GM12878 (cell line): ENCODE measurements at regions not wholly inside any gene's neighbourhood (a gene's known extent, or its start where the extent isn't known, plus 50 kb on each side); places are given as distances from the start of the nearest gene placed in this dataset.

Experiments used
- ATAC-seq: fragments of 200-7000 bp; cut with Tn5 transposase; 3 replicates; pipeline ENCODE4 v1.9.1; 2020; ENCODE audit warnings: mild to moderate bottlenecking, moderate library complexity
- BruUV-seq: library from RNA; stranded (reverse); fragments of 400-500 nt; replicated peaks from 2 replicates; lab custom pipeline; 2021; lab: Mats Ljungman, UMichigan
- CTCF ChIA-PET: fragments of 300-600 bp; sonication (Branson Sonifier 250); formaldehyde crosslinking; extraction: SDS; loops from one replicate; lab custom pipeline; 2021; ENCODE audit warnings: inconsistent platforms; lab: Yijun Ruan, JAX
- POLR2A ChIA-PET: fragments of 350-600 bp; formaldehyde crosslinking; extraction: SDS; loops from one replicate; lab custom pipeline; 2021; ENCODE audit warnings: inconsistent platforms; lab: Charles Lee
- RAD21 ChIA-PET: fragments of 300-600 bp; sonication (Branson Sonifier 250); formaldehyde crosslinking; loops from one replicate; lab custom pipeline; 2023; ENCODE audit warnings: antibody characterized with exemption; ENCODE audit not compliant: unreplicated experiment; lab: Charles Lee
- SMC1A ChIA-PET: fragments of 300-600 bp; sonication (Branson Sonifier 250); formaldehyde crosslinking; loops from one replicate; lab custom pipeline; 2023; ENCODE audit not compliant: unreplicated experiment, uncharacterized antibody; lab: Charles Lee
- DNase-seq: peaks from one replicate; pipeline ENCODE4 v3.0.0-alpha.2; 2011; ENCODE audit warnings: low read depth, low spot score
- FAIRE-seq: peaks from 3 replicates; lab custom pipeline; 2011; peaks lifted over from hg19 to GRCh38; lab: Jason Lieb, UNC
- H2AFZ ChIP-seq: 2 replicates; pipeline ENCODE4 v1.6.0; 2011; ENCODE audit warnings: low read depth, low read length, control low read depth; ENCODE audit not compliant: control insufficient read depth
- H3K27ac ChIP-seq: 2 replicates; pipeline ENCODE4 v1.5.1; 2011; ENCODE audit warnings: control low read depth; ENCODE audit not compliant: control insufficient read depth, insufficient read depth
- H3K27me3 ChIP-seq, 2 experiments: replicated peaks in 1 of 2; 2 replicates each; pipeline versions ENCODE4 v1.6.0 to v1.6.1; 2011; ENCODE audit warnings: low read length in 1 of 2; ENCODE audit not compliant: control insufficient read depth in 2 of 2, insufficient read depth in 2 of 2
- H3K36me3 ChIP-seq, 2 experiments: 2 replicates each; pipeline ENCODE4 v1.5.1; 2011; ENCODE audit warnings: low read length in 1 of 2; ENCODE audit not compliant: control insufficient read depth in 2 of 2, insufficient read depth in 2 of 2
- H3K4me1 ChIP-seq: 2 replicates; pipeline ENCODE4 v1.6.1; 2011; ENCODE audit warnings: mild to moderate bottlenecking, low read length, moderate library complexity, mixed read lengths; ENCODE audit not compliant: control insufficient read depth, insufficient read depth
- H3K4me2 ChIP-seq: 2 replicates; pipeline ENCODE4 v1.6.0; 2011; ENCODE audit warnings: control low read depth; ENCODE audit not compliant: control insufficient read depth, insufficient read depth
- H3K4me3 ChIP-seq: fragments of 200-600 bp; sonication (generic); 2 replicates; pipeline ENCODE4 v1.5.1; 2016
- H3K79me2 ChIP-seq: 2 replicates; pipeline ENCODE4 v1.6.0; 2011; ENCODE audit warnings: low read length; ENCODE audit not compliant: control insufficient read depth, insufficient read depth
- H3K9ac ChIP-seq: 2 replicates; pipeline ENCODE4 v1.8.0; 2011; ENCODE audit warnings: low read length, control low read depth, mixed read lengths; ENCODE audit not compliant: control insufficient read depth, insufficient read depth
- H3K9me3 ChIP-seq: replicated peaks from 3 replicates; pipeline ENCODE4 v1.5.1; 2011; ENCODE audit warnings: mild to moderate bottlenecking, low read length; ENCODE audit not compliant: control insufficient read depth, insufficient read depth
- H4K20me1 ChIP-seq: 2 replicates; pipeline ENCODE4 v1.6.0; 2011; ENCODE audit not compliant: control insufficient read depth, insufficient read depth
- ATF7 ChIP-seq: fragments of 450-650 bp; IDR thresholded peaks from 2 replicates; pipeline ENCODE4 v1.6.1; 2016; ENCODE audit warnings: low read depth, mild to moderate bottlenecking
- BACH1 ChIP-seq: fragments of 450-650 bp; IDR thresholded peaks from 2 replicates; pipeline ENCODE4 v1.6.1; 2017; ENCODE audit warnings: mild to moderate bottlenecking, borderline replicate concordance
- BHLHE40 ChIP-seq, 2 experiments: fragments of 450-650 bp in 1 of 2; IDR thresholded peaks; 2 replicates each; pipeline ENCODE4 v1.6.1; 2011 to 2017; ENCODE audit warnings: low read depth in 2 of 2, borderline replicate concordance in 1 of 2, improper control_type of control experiment in 1 of 2, low read length in 1 of 2, mild to moderate bottlenecking in 1 of 2
- BRCA1 ChIP-seq: IDR thresholded peaks from 2 replicates; pipeline ENCODE4 v1.6.1; 2011; ENCODE audit warnings: low read depth, low read length, improper control_type of control experiment
- CBX5 ChIP-seq: sonication (generic); IDR thresholded peaks from 2 replicates; pipeline ENCODE4 v1.6.1; 2016; ENCODE audit warnings: low read depth, moderate library complexity, mild to moderate bottlenecking, inconsistent platforms
- EGR1 ChIP-seq, 2 experiments: IDR thresholded peaks; 1 replicate in 1 of 2; 2 replicates in 1 of 2; pipeline ENCODE4 v1.6.1; 2011 to 2012; ENCODE audit warnings: low read depth in 2 of 2, low read length in 2 of 2, borderline replicate concordance in 1 of 2, mild to moderate bottlenecking in 1 of 2, moderate library complexity in 1 of 2
- ESRRA ChIP-seq: IDR thresholded peaks from 2 replicates; pipeline ENCODE4 v1.6.1; 2012; ENCODE audit warnings: mild to moderate bottlenecking, low read length, improper control_type of control experiment
- FOXM1 ChIP-seq: IDR thresholded peaks from 2 replicates; pipeline ENCODE4 v1.6.1; 2012; ENCODE audit warnings: low read depth, mild to moderate bottlenecking, inconsistent platforms, low read length, moderate library complexity
- HCFC1 ChIP-seq: fragments of 150-350 bp; IDR thresholded peaks from 2 replicates; pipeline ENCODE4 v1.6.1; 2014; ENCODE audit warnings: low read length
- IKZF1 ChIP-seq: fragments of 450-650 bp; conservative IDR thresholded peaks from 2 replicates; pipeline ENCODE4 v1.6.1; 2017; ENCODE audit warnings: antibody characterized with exemption, mild to moderate bottlenecking
- NFYA ChIP-seq: IDR thresholded peaks from 2 replicates; pipeline ENCODE4 v1.6.1; 2011; ENCODE audit warnings: low read depth, mild to moderate bottlenecking, low read length, improper control_type of control experiment, borderline replicate concordance
- RAD51 ChIP-seq: fragments of 450-650 bp; IDR thresholded peaks from 2 replicates; pipeline ENCODE4 v1.6.1; 2016; ENCODE audit warnings: moderate library complexity, mild to moderate bottlenecking, inconsistent platforms
- RBBP5 ChIP-seq: fragments of 200-600 bp; sonication (generic); conservative IDR thresholded peaks from 2 replicates; pipeline ENCODE4 v1.6.1; 2016
- ZNF207 ChIP-seq: fragments of 450-650 bp; IDR thresholded peaks from 2 replicates; pipeline ENCODE4 v1.6.1; 2014; ENCODE audit warnings: antibody characterized with exemption, mild to moderate bottlenecking, borderline replicate concordance
- ZNF384 ChIP-seq: IDR thresholded peaks from 2 replicates; pipeline ENCODE4 v1.6.1; 2012; ENCODE audit warnings: low read depth, mild to moderate bottlenecking, low read length, improper control_type of control experiment, borderline replicate concordance
- ZZZ3 ChIP-seq: IDR thresholded peaks from 2 replicates; pipeline ENCODE4 v1.6.1; 2011; ENCODE audit warnings: low read depth; ENCODE audit not compliant: control insufficient read depth, insufficient read length
- in situ Hi-C: fragments of 300-500 bp; cut with MboI; formaldehyde crosslinking; loops from 9 replicates; pipeline ENCODE4 v1.14.3; 2018; ENCODE audit warnings: mixed read lengths
- intact Hi-C: fragments of 100-400 bp; cut with micrococcal nuclease; formaldehyde crosslinking; loops from one replicate; pipeline ENCODE4 v1.14.2; 2022; ENCODE audit not compliant: unreplicated experiment
- TF ChIP-seq, protein P1 (sequence below): fragments of 450-650 bp; formaldehyde crosslinking; IDR thresholded peaks from 2 replicates; pipeline ENCODE4 v1.4.0; 2022; ENCODE audit warnings: mild to moderate bottlenecking, moderate library complexity
- TF ChIP-seq, protein P2 (sequence below): IDR thresholded peaks from 2 replicates; pipeline ENCODE4 v1.6.1; 2012; ENCODE audit warnings: low read depth, low read length, improper control_type of control experiment
- TF ChIP-seq, protein P3 (sequence below): IDR thresholded peaks from 2 replicates; pipeline ENCODE4 v1.6.1; 2012; ENCODE audit warnings: low read depth, low read length, improper control_type of control experiment

DNA sequence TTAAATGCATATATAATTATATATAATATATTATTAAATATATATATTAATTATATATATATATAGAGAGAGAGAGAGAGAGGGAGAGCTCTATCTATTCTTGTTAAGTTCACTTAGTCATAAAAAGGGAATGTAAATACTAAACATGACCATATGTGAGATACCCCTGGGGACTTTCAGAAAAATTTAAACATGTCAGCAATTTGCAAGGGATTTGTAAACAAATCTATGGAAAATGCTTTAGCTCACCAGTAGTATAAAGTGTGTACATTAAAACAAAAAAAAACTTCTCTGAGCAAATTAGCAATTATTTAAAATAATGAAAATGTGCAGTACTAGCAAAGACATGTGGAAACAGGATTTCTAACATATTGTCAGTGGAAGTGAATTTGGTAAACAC is 1755.5 kb downstream of the PCDH19 start:
- H3K79me2 ChIP-seq, result no peaks in the 10 kb centered on the region
- H2AFZ ChIP-seq, result no peak overlapping the region
- H3K4me3 ChIP-seq, result no peak overlapping the region
- no peaks in the 10 kb centered on the region for H3K9me3 ChIP-seq
- H3K4me2 ChIP-seq, result no peak overlapping the region
- no peak overlapping the region for H3K9ac ChIP-seq
- H3K27ac ChIP-seq, result no peak overlapping the region
- BruUV-seq, result no TSS peak
- no peaks in the 10 kb centered on the region for H3K4me1 ChIP-seq
- DNase-seq (no peak), FAIRE-seq (no peak), ATAC-seq (no peak)
- no peaks in the 10 kb centered on the region for H4K20me1 ChIP-seq
- ChIA-PET SMC1A (no interaction called here), CTCF (no interaction called here), POLR2A (no interaction called here), RAD21 (no interaction called here)
- TF ChIP-seq NFYA (no peak), HCFC1 (no peak), RAD51 (no peak), EGR1 (IDR thresholded peaks at IDR 0.05; ENCODE audit: borderline replicate concordance in 1 of 2, low read depth in 2 of 2, low read length in 2 of 2) (no peak), IKZF1 (no peak), ZZZ3 (no peak), ZNF207 (no peak), FOXM1 (no peak), CBX5 (no peak), BHLHE40 (IDR thresholded peaks at IDR 0.05; ENCODE audit: borderline replicate concordance in 1 of 2, low read depth in 2 of 2, low read length in 1 of 2) (no peak), ESRRA (no peak), RBBP5 (no peak), ZNF384 (no peak), ATF7 (no peak), BRCA1 (no peak), BACH1 (no peak)
- TF ChIP-seq, protein P1, sequence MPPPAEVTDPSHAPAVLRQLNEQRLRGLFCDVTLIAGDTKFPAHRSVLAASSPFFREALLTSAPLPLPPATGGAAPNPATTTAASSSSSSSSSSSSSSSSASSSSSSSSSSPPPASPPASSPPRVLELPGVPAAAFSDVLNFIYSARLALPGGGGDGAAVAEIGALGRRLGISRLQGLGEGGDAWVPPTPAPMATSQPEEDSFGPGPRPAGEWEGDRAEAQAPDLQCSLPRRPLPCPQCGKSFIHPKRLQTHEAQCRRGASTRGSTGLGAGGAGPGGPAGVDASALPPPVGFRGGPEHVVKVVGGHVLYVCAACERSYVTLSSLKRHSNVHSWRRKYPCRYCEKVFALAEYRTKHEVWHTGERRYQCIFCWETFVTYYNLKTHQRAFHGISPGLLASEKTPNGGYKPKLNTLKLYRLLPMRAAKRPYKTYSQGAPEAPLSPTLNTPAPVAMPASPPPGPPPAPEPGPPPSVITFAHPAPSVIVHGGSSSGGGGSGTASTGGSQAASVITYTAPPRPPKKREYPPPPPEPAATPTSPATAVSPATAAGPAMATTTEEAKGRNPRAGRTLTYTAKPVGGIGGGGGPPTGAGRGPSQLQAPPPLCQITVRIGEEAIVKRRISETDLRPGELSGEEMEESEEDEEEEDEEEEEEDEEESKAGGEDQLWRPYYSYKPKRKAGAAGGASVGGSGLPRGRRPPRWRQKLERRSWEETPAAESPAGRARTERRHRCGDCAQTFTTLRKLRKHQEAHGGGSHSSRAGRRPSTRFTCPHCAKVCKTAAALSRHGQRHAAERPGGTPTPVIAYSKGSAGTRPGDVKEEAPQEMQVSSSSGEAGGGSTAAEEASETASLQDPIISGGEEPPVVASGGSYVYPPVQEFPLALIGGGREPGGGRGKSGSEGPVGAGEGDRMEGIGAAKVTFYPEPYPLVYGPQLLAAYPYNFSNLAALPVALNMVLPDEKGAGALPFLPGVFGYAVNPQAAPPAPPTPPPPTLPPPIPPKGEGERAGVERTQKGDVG (CRISPR knock-in tag), result no peak
- TF ChIP-seq, protein P2, sequence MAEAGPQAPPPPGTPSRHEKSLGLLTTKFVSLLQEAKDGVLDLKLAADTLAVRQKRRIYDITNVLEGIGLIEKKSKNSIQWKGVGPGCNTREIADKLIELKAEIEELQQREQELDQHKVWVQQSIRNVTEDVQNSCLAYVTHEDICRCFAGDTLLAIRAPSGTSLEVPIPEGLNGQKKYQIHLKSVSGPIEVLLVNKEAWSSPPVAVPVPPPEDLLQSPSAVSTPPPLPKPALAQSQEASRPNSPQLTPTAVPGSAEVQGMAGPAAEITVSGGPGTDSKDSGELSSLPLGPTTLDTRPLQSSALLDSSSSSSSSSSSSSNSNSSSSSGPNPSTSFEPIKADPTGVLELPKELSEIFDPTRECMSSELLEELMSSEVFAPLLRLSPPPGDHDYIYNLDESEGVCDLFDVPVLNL, result no peak
- TF ChIP-seq, protein P3, sequence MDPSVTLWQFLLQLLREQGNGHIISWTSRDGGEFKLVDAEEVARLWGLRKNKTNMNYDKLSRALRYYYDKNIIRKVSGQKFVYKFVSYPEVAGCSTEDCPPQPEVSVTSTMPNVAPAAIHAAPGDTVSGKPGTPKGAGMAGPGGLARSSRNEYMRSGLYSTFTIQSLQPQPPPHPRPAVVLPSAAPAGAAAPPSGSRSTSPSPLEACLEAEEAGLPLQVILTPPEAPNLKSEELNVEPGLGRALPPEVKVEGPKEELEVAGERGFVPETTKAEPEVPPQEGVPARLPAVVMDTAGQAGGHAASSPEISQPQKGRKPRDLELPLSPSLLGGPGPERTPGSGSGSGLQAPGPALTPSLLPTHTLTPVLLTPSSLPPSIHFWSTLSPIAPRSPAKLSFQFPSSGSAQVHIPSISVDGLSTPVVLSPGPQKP, result no peak
- H3K36me3 ChIP-seq, result no peaks in the 10 kb centered on the region
- intact Hi-C loops (no loop called here), in situ Hi-C loops (no loop called here)
- no peaks in the 10 kb centered on the region for H3K27me3 ChIP-seq
